ENCODE measurements at regions not wholly inside any gene's neighbourhood (a gene's known extent, or its start where the extent isn't known, plus 50 kb on each side); places are given as distances from the start of the nearest gene placed in this dataset.

DNA sequence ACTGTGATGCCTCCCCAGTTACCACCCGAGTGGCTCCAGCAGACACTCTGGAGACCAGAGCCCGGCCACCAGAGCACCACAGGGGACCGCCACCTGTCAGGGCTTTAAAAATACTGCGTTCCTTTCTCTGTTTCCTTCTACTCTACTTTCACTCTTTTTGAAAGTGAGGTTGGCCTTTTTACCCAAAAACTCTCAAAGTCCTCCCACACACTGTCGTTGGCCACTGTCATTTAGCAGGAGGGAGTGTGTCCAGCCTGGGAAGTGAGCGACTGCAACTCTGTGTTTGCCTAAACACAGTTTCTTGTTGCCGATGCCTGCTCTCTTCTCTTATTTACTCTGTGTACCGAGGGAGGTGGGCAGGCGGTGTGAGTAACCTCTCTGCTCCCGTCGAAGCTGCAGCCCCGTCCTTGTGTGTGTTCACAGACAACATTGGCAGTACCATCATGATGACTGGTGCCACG lies 90.8 kb upstream of the CLDN5 start (continued):
- TF ChIP-seq ARID4B (CRISPR knock-in tag; IDR thresholded peaks at IDR 0.05) (no peak), ZNF511 (CRISPR knock-in tag; IDR thresholded peaks at IDR 0.05) (0 out of 2 replicates have a peak, but pooled peaks have one; percentile 68), PREB (CRISPR knock-in tag; IDR thresholded peaks at IDR 0.05) (no peak), EGR1 (conservative IDR thresholded peaks at IDR 0.05) (no peak), ARNT (IDR thresholded peaks at IDR 0.05) (no peak), BDP1 (IDR thresholded peaks at IDR 0.05; ENCODE audit: insufficient read depth, insufficient read length) (no peak), ZNF24 (IDR thresholded peaks at IDR 0.05) (no peak), RBM39 (optimal IDR thresholded peaks at IDR 0.05; ENCODE audit: low read depth, low read length) (peak; percentile 66), ZC3H8 (IDR thresholded peaks at IDR 0.05) (no peak), PURB (CRISPR knock-in tag; IDR thresholded peaks at IDR 0.05; ENCODE audit: low read depth) (no peak), TCF7 (IDR thresholded peaks at IDR 0.05; ENCODE audit: borderline replicate concordance) (no peak), CCAR2 (IDR thresholded peaks at IDR 0.05; ENCODE audit: low read depth, low read length) (no peak), ZNF12 (CRISPR knock-in tag; IDR thresholded peaks at IDR 0.05) (0 out of 2 replicates have a peak, but pooled peaks have one; percentile 76), VEZF1 (CRISPR knock-in tag; IDR thresholded peaks at IDR 0.05) (no peak), POLR2AphosphoS2 (IDR thresholded peaks at IDR 0.05; ENCODE audit: low read length) (no peak), TEAD4 (IDR thresholded peaks at IDR 0.05; ENCODE audit: low read length) (no peak), TEAD4 (CRISPR knock-in tag; IDR thresholded peaks at IDR 0.05; ENCODE audit: borderline replicate concordance) (no peak; the same call in 1 of the 2 replicates), SMAD4 (CRISPR knock-in tag; conservative IDR thresholded peaks at IDR 0.05) (no peak), HDGF (IDR thresholded peaks at IDR 0.05) (no peak), PHTF2 (CRISPR knock-in tag; IDR thresholded peaks at IDR 0.05) (no peak), ZNF445 (CRISPR knock-in tag; IDR thresholded peaks at IDR 0.05; ENCODE audit: low read depth) (no peak), CBFB (CRISPR knock-in tag; IDR thresholded peaks at IDR 0.05) (peak; percentile 74; the same call in 1 of the 2 replicates)
- TF ChIP-seq, protein P1, sequence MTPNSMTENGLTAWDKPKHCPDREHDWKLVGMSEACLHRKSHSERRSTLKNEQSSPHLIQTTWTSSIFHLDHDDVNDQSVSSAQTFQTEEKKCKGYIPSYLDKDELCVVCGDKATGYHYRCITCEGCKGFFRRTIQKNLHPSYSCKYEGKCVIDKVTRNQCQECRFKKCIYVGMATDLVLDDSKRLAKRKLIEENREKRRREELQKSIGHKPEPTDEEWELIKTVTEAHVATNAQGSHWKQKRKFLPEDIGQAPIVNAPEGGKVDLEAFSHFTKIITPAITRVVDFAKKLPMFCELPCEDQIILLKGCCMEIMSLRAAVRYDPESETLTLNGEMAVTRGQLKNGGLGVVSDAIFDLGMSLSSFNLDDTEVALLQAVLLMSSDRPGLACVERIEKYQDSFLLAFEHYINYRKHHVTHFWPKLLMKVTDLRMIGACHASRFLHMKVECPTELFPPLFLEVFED (CRISPR knock-in tag; conservative IDR thresholded peaks at IDR 0.05), result no peak
